ENCODE measurements at regions not wholly inside any gene's neighbourhood (a gene's known extent, or its start where the extent isn't known, plus 50 kb on each side); places are given as distances from the start of the nearest gene placed in this dataset.
A peak's percentile ranks its signal among the peaks of the same experiment; 100 is the strongest.

GRCh38 chr2:203645831-203646230 lies 60.6 kb upstream of the CD28 start:
- no peak overlapping the region for H3K27ac ChIP-seq
- TF ChIP-seq CTCF (IDR thresholded peaks at IDR 0.05): no peak
- TF ChIP-seq ZFX (IDR thresholded peaks at IDR 0.05; ENCODE audit: borderline replicate concordance): no peak

- H3K27ac ChIP-seq: no peak overlapping the region
- no peak for TF ChIP-seq CTCF (IDR thresholded peaks at IDR 0.05)
- no peak for TF ChIP-seq ZFX (IDR thresholded peaks at IDR 0.05; ENCODE audit: borderline replicate concordance)
These were observed 60.1 kb upstream of the CD28 start for GRCh38 chr2:203646266-203646864.

GRCh38 chr2:203646961-203647360 lies 59.5 kb upstream of the CD28 start:
- no peak overlapping the region for H3K27ac ChIP-seq
- no peak for TF ChIP-seq CTCF (IDR thresholded peaks at IDR 0.05)
- TF ChIP-seq ZFX (IDR thresholded peaks at IDR 0.05; ENCODE audit: borderline replicate concordance): no peak

- TF ChIP-seq ZFX (IDR thresholded peaks at IDR 0.05; ENCODE audit: borderline replicate concordance) (no peak), CTCF (IDR thresholded peaks at IDR 0.05) (no peak)
- H3K27ac ChIP-seq: no peak overlapping the region
These were observed 58.9 kb upstream of the CD28 start for GRCh38 chr2:203647579-203647978.

GRCh38 chr2:203648273-203648672 lies 58.2 kb upstream of the CD28 start:
- H3K27ac ChIP-seq: peak overlapping the region; percentile 69

GRCh38 chr2:203649176-203649814 lies 57.1 kb upstream of the CD28 start:
- peak overlapping the region; percentile 69 for H3K27ac ChIP-seq
- no peak for TF ChIP-seq CTCF (IDR thresholded peaks at IDR 0.05)
- no peak for TF ChIP-seq ZFX (IDR thresholded peaks at IDR 0.05; ENCODE audit: borderline replicate concordance)

More at GRCh38 chr2:203648273-203648672, 58.2 kb upstream of the CD28 start:
- TF ChIP-seq CTCF (IDR thresholded peaks at IDR 0.05) (no peak), ZFX (IDR thresholded peaks at IDR 0.05; ENCODE audit: borderline replicate concordance) (no peak)

GRCh38 chr2:203650860-203651613 lies 55.4 kb upstream of the CD28 start:
- peak overlapping the region; percentile 69 for H3K27ac ChIP-seq
- TF ChIP-seq ZFX (IDR thresholded peaks at IDR 0.05; ENCODE audit: borderline replicate concordance) (no peak), CTCF (IDR thresholded peaks at IDR 0.05) (peak; percentile 71)

Measured in 22Rv1 (cell line).